ENCODE measurements at regions not wholly inside any gene's neighbourhood (a gene's known extent, or its start where the extent isn't known, plus 50 kb on each side); places are given as distances from the start of the nearest gene placed in this dataset.

- H3K18ac ChIP-seq (ENCODE audit: low read length): no peak overlapping the region
- H3K4me3 ChIP-seq (ENCODE audit: low read length): no peak overlapping the region
- no peak overlapping the region for H3K4me2 ChIP-seq (ENCODE audit: low read length)
- H2AK5ac ChIP-seq (ENCODE audit: low read length): no peak overlapping the region
- no peak overlapping the region for H3K9ac ChIP-seq (ENCODE audit: low read length)
- no peak overlapping the region for H3K56ac ChIP-seq (ENCODE audit: low read length)
- H3K79me1 ChIP-seq (ENCODE audit: low read length): no peaks in the 10 kb centered on the region
- no peak overlapping the region for H2BK15ac ChIP-seq (replicated peaks; ENCODE audit: low read depth)
- no CpG with 5 or more reads among the region's 7 CpGs for WGBS (ENCODE audit: extremely low coverage, insufficient coverage, low lambda C conversion rate)
- H3K36me3 ChIP-seq (ENCODE audit: control insufficient read depth, insufficient read depth, low read length): no peaks in the 10 kb centered on the region
- H2BK5ac ChIP-seq (ENCODE audit: low read length): no peak overlapping the region
- DNase-seq: no peak
- no peak overlapping the region for H2BK120ac ChIP-seq (ENCODE audit: low read depth, low read length)
- H3K27me3 ChIP-seq (ENCODE audit: insufficient read depth, low read length, poor library complexity): no peaks in the 10 kb centered on the region
- no peaks in the 10 kb centered on the region for H3K4me1 ChIP-seq (ENCODE audit: control insufficient read depth, low read depth, low read length)
- no peak overlapping the region for H3K4ac ChIP-seq (ENCODE audit: low read depth, low read length)
- H3K27ac ChIP-seq (ENCODE audit: low read depth, low read length): no peak overlapping the region
- H4K5ac ChIP-seq (ENCODE audit: low read length): no peak overlapping the region
- H3K23ac ChIP-seq (ENCODE audit: low read length): no peak overlapping the region
- no peaks in the 10 kb centered on the region for H3K79me2 ChIP-seq (ENCODE audit: control insufficient read depth, insufficient read depth, low read length)
- no peak overlapping the region for H4K8ac ChIP-seq (ENCODE audit: low read depth, low read length)
Observed at GRCh38 chr1:204771358-204771757, 85.8 kb upstream of the LRRN2 start.

DNA sequence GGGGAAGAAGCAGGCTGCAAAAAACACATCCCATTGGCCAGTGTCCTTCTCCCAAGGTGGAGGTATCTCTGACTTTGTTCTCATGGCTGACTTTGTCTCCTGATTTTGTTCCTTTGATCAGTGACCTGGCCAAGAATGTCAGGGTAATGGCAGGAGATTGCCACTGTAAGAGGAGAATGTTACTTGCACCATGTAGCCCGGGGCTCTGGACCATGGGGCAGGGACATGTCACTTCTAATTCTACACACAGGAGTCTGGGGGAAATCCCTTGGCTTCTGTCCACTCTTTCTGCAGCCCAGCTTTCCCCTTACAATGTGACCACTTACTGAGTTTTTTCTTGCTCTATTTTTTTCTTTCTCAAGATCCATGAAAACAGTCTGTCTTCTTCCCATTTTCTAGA lies 87.7 kb upstream of the LRRN2 start:
- Histone ChIP-seq H2BK5ac (ENCODE audit: low read length) (no peak overlapping the region), H3K4me2 (ENCODE audit: low read length) (no peak overlapping the region), H4K8ac (ENCODE audit: low read depth, low read length) (no peak overlapping the region), H2BK120ac (ENCODE audit: low read depth, low read length) (no peak overlapping the region), H3K4me1 (ENCODE audit: control insufficient read depth, low read depth, low read length) (no peaks in the 10 kb centered on the region), H3K9ac (ENCODE audit: low read length) (no peak overlapping the region), H2BK15ac (replicated peaks; ENCODE audit: low read depth) (no peak overlapping the region), H3K56ac (ENCODE audit: low read length) (no peak overlapping the region), H3K23ac (ENCODE audit: low read length) (no peak overlapping the region), H3K27ac (ENCODE audit: low read depth, low read length) (no peak overlapping the region), H3K79me1 (ENCODE audit: low read length) (no peaks in the 10 kb centered on the region), H3K18ac (ENCODE audit: low read length) (no peak overlapping the region), H4K5ac (ENCODE audit: low read length) (no peak overlapping the region), H3K4ac (ENCODE audit: low read depth, low read length) (no peak overlapping the region), H3K79me2 (ENCODE audit: control insufficient read depth, insufficient read depth, low read length) (no peaks in the 10 kb centered on the region), H3K36me3 (ENCODE audit: control insufficient read depth, insufficient read depth, low read length) (no peaks in the 10 kb centered on the region), H3K27me3 (ENCODE audit: insufficient read depth, low read length, poor library complexity) (no peaks in the 10 kb centered on the region), H2AK5ac (ENCODE audit: low read length) (no peak overlapping the region), H3K4me3 (ENCODE audit: low read length) (no peak overlapping the region)
- no CpG with 5 or more reads among the region's 1 CpG for WGBS (ENCODE audit: extremely low coverage, insufficient coverage, low lambda C conversion rate)
- DNase-seq: no peak

GRCh38 chr1:204775546-204775945 lies 90.0 kb upstream of the LRRN2 start:
- no CpG with 5 or more reads among the region's 4 CpGs for WGBS (ENCODE audit: extremely low coverage, insufficient coverage, low lambda C conversion rate)
- Histone ChIP-seq H2AK5ac (ENCODE audit: low read length) (no peak overlapping the region), H3K27me3 (ENCODE audit: insufficient read depth, low read length, poor library complexity) (no peaks in the 10 kb centered on the region), H3K56ac (ENCODE audit: low read length) (no peak overlapping the region), H3K4me1 (ENCODE audit: control insufficient read depth, low read depth, low read length) (no peaks in the 10 kb centered on the region), H3K4me2 (ENCODE audit: low read length) (no peak overlapping the region), H4K8ac (ENCODE audit: low read depth, low read length) (no peak overlapping the region), H3K9ac (ENCODE audit: low read length) (no peak overlapping the region), H3K4ac (ENCODE audit: low read depth, low read length) (no peak overlapping the region), H3K79me1 (ENCODE audit: low read length) (no peaks in the 10 kb centered on the region), H3K18ac (ENCODE audit: low read length) (no peak overlapping the region), H3K23ac (ENCODE audit: low read length) (no peak overlapping the region), H3K4me3 (ENCODE audit: low read length) (no peak overlapping the region), H3K36me3 (ENCODE audit: control insufficient read depth, insufficient read depth, low read length) (no peaks in the 10 kb centered on the region), H3K79me2 (ENCODE audit: control insufficient read depth, insufficient read depth, low read length) (no peaks in the 10 kb centered on the region), H2BK5ac (ENCODE audit: low read length) (no peak overlapping the region), H4K5ac (ENCODE audit: low read length) (no peak overlapping the region), H3K27ac (ENCODE audit: low read depth, low read length) (no peak overlapping the region), H2BK120ac (ENCODE audit: low read depth, low read length) (no peak overlapping the region), H2BK15ac (replicated peaks; ENCODE audit: low read depth) (no peak overlapping the region)
- no peak for DNase-seq

DNA sequence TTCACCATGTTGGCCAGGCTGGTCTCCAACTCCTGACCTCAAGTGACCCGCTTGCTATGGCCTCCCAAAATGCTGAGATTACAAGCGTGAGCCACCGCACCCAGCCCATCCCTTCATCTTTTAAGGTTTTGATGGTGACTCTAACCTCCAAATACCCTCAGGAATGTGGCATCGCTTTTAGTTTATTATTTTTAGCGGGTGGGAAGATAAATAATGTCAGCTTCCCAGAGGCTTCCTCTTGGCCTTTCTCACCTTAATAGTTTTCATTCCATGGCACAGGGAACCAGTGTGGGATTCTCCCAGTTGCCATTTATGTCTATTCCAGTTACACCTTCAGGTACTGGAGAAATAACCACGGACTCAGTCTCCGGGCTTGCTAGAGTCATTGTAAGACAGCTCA lies 92.1 kb upstream of the LRRN2 start:
- Histone ChIP-seq H3K27ac (ENCODE audit: low read depth, low read length) (no peak overlapping the region), H3K4me3 (ENCODE audit: low read length) (no peak overlapping the region), H4K8ac (ENCODE audit: low read depth, low read length) (no peak overlapping the region), H3K56ac (ENCODE audit: low read length) (no peak overlapping the region), H4K5ac (ENCODE audit: low read length) (no peak overlapping the region), H3K4me1 (ENCODE audit: control insufficient read depth, low read depth, low read length) (no peaks in the 10 kb centered on the region), H2BK15ac (replicated peaks; ENCODE audit: low read depth) (no peak overlapping the region), H3K23ac (ENCODE audit: low read length) (no peak overlapping the region), H2BK120ac (ENCODE audit: low read depth, low read length) (no peak overlapping the region), H3K79me2 (ENCODE audit: control insufficient read depth, insufficient read depth, low read length) (no peaks in the 10 kb centered on the region), H3K9ac (ENCODE audit: low read length) (no peak overlapping the region), H3K4ac (ENCODE audit: low read depth, low read length) (no peak overlapping the region), H3K27me3 (ENCODE audit: insufficient read depth, low read length, poor library complexity) (no peaks in the 10 kb centered on the region), H2AK5ac (ENCODE audit: low read length) (no peak overlapping the region), H3K18ac (ENCODE audit: low read length) (no peak overlapping the region), H3K79me1 (ENCODE audit: low read length) (no peaks in the 10 kb centered on the region), H3K36me3 (ENCODE audit: control insufficient read depth, insufficient read depth, low read length) (no peaks in the 10 kb centered on the region), H3K4me2 (ENCODE audit: low read length) (no peak overlapping the region), H2BK5ac (ENCODE audit: low read length) (no peak overlapping the region)
- WGBS (ENCODE audit: extremely low coverage, insufficient coverage, low lambda C conversion rate): no CpG with 5 or more reads among the region's 7 CpGs
- DNase-seq: no peak

DNA sequence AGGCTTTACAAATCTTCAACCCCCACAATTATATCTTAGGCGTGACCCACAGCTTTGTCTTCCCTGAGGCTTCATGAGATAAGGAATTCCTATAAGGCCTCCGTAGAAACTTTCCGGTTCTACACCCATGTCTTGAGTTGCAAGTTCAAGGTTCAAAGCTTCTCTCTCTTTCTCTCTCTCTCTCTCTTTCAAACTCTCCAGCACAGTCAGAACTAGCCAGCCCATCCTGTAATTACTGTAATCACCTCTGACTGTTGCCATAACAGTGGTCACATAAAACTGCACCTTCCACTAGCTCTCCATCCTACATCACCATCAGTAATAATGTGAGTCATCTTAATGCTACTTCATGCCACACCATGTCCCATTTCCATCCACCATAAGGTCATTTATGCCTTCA lies 90.0 kb upstream of the NFASC start:
- H3K27ac ChIP-seq (ENCODE audit: low read depth, low read length): no peak overlapping the region
- H3K56ac ChIP-seq (ENCODE audit: low read length): no peak overlapping the region
- no peak overlapping the region for H4K8ac ChIP-seq (ENCODE audit: low read depth, low read length)
- H3K79me1 ChIP-seq (ENCODE audit: low read length): no peaks in the 10 kb centered on the region
- no CpG with 5 or more reads among the region's 3 CpGs for WGBS (ENCODE audit: extremely low coverage, insufficient coverage, low lambda C conversion rate)
- no peaks in the 10 kb centered on the region for H3K36me3 ChIP-seq (ENCODE audit: control insufficient read depth, insufficient read depth, low read length)
- no peaks in the 10 kb centered on the region for H3K27me3 ChIP-seq (ENCODE audit: insufficient read depth, low read length, poor library complexity)
- no peaks in the 10 kb centered on the region for H3K4me1 ChIP-seq (ENCODE audit: control insufficient read depth, low read depth, low read length)
- H2AK5ac ChIP-seq (ENCODE audit: low read length): no peak overlapping the region
- no peak overlapping the region for H4K5ac ChIP-seq (ENCODE audit: low read length)
- no peak overlapping the region for H3K9ac ChIP-seq (ENCODE audit: low read length)
- no peak overlapping the region for H3K18ac ChIP-seq (ENCODE audit: low read length)
- peak; percentile 19 for DNase-seq
- H2BK15ac ChIP-seq (replicated peaks; ENCODE audit: low read depth): no peak overlapping the region
- H3K23ac ChIP-seq (ENCODE audit: low read length): no peak overlapping the region
- no peak overlapping the region for H3K4me2 ChIP-seq (ENCODE audit: low read length)
- no peaks in the 10 kb centered on the region for H3K79me2 ChIP-seq (ENCODE audit: control insufficient read depth, insufficient read depth, low read length)
- H2BK120ac ChIP-seq (ENCODE audit: low read depth, low read length): no peak overlapping the region
- no peak overlapping the region for H2BK5ac ChIP-seq (ENCODE audit: low read length)
- H3K4ac ChIP-seq (ENCODE audit: low read depth, low read length): no peak overlapping the region
- H3K4me3 ChIP-seq (ENCODE audit: low read length): no peak overlapping the region

- Histone ChIP-seq H2BK15ac (replicated peaks; ENCODE audit: low read depth) (no peak overlapping the region), H4K5ac (ENCODE audit: low read length) (no peak overlapping the region), H3K79me1 (ENCODE audit: low read length) (no peaks in the 10 kb centered on the region), H3K4me2 (ENCODE audit: low read length) (no peak overlapping the region), H3K9ac (ENCODE audit: low read length) (no peak overlapping the region), H3K56ac (ENCODE audit: low read length) (no peak overlapping the region), H3K4ac (ENCODE audit: low read depth, low read length) (no peak overlapping the region), H3K79me2 (ENCODE audit: control insufficient read depth, insufficient read depth, low read length) (no peaks in the 10 kb centered on the region), H4K8ac (ENCODE audit: low read depth, low read length) (no peak overlapping the region), H3K23ac (ENCODE audit: low read length) (no peak overlapping the region), H2BK5ac (ENCODE audit: low read length) (no peak overlapping the region), H3K27ac (ENCODE audit: low read depth, low read length) (no peak overlapping the region), H2AK5ac (ENCODE audit: low read length) (no peak overlapping the region), H3K4me3 (ENCODE audit: low read length) (no peak overlapping the region), H3K4me1 (ENCODE audit: control insufficient read depth, low read depth, low read length) (no peaks in the 10 kb centered on the region), H3K18ac (ENCODE audit: low read length) (no peak overlapping the region), H2BK120ac (ENCODE audit: low read depth, low read length) (no peak overlapping the region), H3K27me3 (ENCODE audit: insufficient read depth, low read length, poor library complexity) (no peaks in the 10 kb centered on the region), H3K36me3 (ENCODE audit: control insufficient read depth, insufficient read depth, low read length) (no peaks in the 10 kb centered on the region)
- WGBS (ENCODE audit: extremely low coverage, insufficient coverage, low lambda C conversion rate): no CpG with 5 or more reads among the region's 4 CpGs
- no peak for DNase-seq
Observed at GRCh38 chr1:204782118-204782700, 88.5 kb upstream of the NFASC start.
